ENCODE measurements at regions not wholly inside any gene's neighbourhood (a gene's known extent, or its start where the extent isn't known, plus 50 kb on each side); places are given as distances from the start of the nearest gene placed in this dataset.

DNA sequence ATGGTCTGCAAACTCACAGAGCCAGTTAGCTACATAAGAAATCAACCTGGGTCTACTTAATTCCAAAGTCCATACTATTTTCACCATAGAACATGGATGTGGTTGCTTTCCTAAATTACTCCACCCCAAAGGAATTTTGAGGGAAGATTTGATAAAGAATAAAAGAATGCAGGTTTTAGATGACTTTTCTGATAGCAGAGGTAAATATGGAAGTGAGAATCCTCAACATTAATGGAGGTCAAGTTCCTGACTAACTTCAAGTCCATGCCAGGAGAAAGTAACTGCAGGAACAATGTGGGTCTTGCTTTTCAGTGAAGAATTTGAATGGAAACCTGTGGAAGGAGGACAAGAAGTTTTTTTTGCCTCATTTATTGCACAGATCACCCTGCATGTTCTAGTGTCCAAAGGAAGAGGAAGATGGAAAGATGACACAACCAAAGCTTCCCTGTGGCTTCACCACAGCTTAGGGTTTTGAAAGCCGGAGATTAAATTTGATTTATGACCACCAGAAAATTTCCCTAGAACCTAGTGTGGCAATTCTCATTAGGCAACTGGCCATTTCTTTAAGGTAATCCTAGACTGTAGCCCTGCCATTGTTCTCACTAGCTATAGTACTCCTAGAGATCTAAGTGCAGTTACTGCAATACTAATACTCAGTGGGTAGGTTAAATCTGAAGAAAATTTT lies 429.7 kb downstream of the RAP2B start:
- intact Hi-C loops (cut with DNase I) = no loop called here
- no peaks in the 10 kb centered on the region for H3K9me3 ChIP-seq
- WGBS (ENCODE audit: insufficient coverage, low coverage, low lambda C conversion rate, missing lambda C conversion rate) = 69% methylated on average over 1 of the region's 1 CpG
- no peak overlapping the region for H3K4me3 ChIP-seq
- no peaks in the 10 kb centered on the region for H3K36me3 ChIP-seq
- DNase-seq (no peak), ATAC-seq (no peak)
- H3K27me3 ChIP-seq = no peaks in the 10 kb centered on the region
- no peak overlapping the region for H3K27ac ChIP-seq
- TF ChIP-seq POLR2A (IDR thresholded peaks at IDR 0.05) = no peak
- TF ChIP-seq, protein P1, sequence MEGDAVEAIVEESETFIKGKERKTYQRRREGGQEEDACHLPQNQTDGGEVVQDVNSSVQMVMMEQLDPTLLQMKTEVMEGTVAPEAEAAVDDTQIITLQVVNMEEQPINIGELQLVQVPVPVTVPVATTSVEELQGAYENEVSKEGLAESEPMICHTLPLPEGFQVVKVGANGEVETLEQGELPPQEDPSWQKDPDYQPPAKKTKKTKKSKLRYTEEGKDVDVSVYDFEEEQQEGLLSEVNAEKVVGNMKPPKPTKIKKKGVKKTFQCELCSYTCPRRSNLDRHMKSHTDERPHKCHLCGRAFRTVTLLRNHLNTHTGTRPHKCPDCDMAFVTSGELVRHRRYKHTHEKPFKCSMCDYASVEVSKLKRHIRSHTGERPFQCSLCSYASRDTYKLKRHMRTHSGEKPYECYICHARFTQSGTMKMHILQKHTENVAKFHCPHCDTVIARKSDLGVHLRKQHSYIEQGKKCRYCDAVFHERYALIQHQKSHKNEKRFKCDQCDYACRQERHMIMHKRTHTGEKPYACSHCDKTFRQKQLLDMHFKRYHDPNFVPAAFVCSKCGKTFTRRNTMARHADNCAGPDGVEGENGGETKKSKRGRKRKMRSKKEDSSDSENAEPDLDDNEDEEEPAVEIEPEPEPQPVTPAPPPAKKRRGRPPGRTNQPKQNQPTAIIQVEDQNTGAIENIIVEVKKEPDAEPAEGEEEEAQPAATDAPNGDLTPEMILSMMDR (IDR thresholded peaks at IDR 0.05) = no peak
- no peaks in the 10 kb centered on the region for H3K4me1 ChIP-seq

DNA sequence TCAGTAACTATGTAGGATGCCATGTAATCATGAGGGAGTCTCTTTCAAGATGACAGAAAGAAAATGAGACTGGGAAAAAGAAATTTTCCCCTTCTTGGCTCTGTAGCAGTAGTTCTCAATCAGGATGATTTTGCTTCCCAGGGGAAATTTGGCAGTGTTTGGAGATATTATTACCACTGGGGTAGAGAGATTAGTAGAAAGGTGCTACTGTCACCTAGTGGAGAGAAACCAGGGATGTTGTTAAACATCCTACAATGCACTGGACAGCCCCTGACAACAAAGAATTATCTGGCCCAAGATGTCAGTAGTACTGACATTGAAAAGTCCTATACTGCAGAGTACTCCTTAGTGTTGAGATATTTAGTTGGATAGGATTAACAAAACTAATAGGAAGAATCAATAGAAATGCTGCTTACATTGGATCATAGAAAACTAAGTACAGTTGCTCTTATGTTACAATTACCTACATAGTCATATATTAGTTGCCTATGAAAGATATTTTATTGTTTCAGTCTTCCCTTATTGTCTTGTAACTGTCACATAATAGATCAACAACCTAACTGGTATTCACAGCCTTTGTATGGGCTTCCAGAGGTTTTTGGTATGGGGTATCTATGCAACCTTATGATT lies 433.3 kb downstream of the RAP2B start:
- Histone ChIP-seq H3K27me3 (no peaks in the 10 kb centered on the region), H3K4me3 (no peak overlapping the region), H3K27ac (no peak overlapping the region), H3K36me3 (no peaks in the 10 kb centered on the region), H3K9me3 (no peaks in the 10 kb centered on the region), H3K4me1 (peaks cover 0 to 12% (median 2%) of the 10 kb centered on the region in 4 donors)
- DNase-seq (no peak), ATAC-seq (peak; percentile 49 to 64 (median 56))
- intact Hi-C loops (cut with DNase I) = no loop called here
- TF ChIP-seq, protein P1 (IDR thresholded peaks at IDR 0.05) = peak; percentile 39 to 62 (median 56)
- no peak for TF ChIP-seq POLR2A (IDR thresholded peaks at IDR 0.05)

DNA sequence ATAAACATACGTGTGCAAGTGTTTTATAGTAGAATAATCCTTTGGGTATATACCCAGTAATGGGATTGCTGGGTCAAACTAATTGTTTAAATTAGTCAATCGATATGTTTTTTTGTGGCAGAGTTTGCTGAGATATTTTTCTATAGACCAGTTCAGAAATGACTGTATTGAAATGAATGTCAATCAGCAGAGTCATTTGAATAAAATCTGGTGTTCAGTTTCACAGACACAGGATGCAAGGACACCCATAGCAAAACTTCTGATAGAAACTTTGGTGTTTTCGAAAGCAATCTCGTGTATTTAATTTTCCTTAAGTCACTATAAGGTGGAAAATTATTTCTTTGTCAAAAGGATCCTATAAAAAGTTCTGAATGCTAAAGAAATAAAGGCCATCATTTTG lies 434.4 kb downstream of the RAP2B start:
- intact Hi-C loops (cut with DNase I) = no loop called here
- peaks cover 0 to 23% (median 7%) of the 10 kb centered on the region in 4 donors for H3K4me1 ChIP-seq
- ATAC-seq = no peak
- no peaks in the 10 kb centered on the region for H3K27me3 ChIP-seq
- H3K9me3 ChIP-seq = no peaks in the 10 kb centered on the region
- no peak for DNase-seq
- H3K36me3 ChIP-seq = no peaks in the 10 kb centered on the region
- H3K4me3 ChIP-seq = no peak overlapping the region
- TF ChIP-seq POLR2A (IDR thresholded peaks at IDR 0.05) = no peak
- TF ChIP-seq, protein P1 (IDR thresholded peaks at IDR 0.05) = no peak
- H3K27ac ChIP-seq = no peak overlapping the region
- 71% methylated on average over 4 of the region's 4 CpGs for WGBS (ENCODE audit: insufficient coverage, low coverage, low lambda C conversion rate, missing lambda C conversion rate)

DNA sequence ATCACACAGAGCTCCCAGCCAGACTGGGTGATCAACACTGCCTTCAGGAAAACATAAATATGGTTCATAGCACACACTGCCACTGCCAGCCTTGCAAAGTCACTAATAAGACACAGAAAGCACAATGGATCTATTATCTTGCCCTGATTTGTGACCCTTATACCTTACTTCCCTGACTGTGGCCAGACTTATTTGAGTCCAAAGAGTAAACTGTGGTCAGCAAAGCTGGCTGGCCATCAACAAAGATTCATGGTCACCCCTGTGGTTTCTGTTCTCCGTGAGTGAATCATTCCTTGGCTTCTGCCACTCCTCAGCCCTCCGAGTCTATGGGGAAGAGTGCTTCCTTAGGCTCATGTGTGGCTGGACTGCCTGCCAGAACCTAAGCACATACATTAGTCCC lies 437.7 kb downstream of the RAP2B start:
- DNase-seq = peak; percentile 48 to 60 (median 57)
- H3K4me3 ChIP-seq = no peak overlapping the region
- H3K9me3 ChIP-seq = no peaks in the 10 kb centered on the region
- peak overlapping the region in 1 of 3 donors; percentile 3 for H3K27ac ChIP-seq
- ATAC-seq = peak; percentile 89 to 96 (median 92)
- intact Hi-C loops (cut with DNase I) = no loop called here
- WGBS (ENCODE audit: insufficient coverage, low coverage, low lambda C conversion rate, missing lambda C conversion rate) = no CpG with 5 or more reads among the region's 2 CpGs
- H3K36me3 ChIP-seq = no peaks in the 10 kb centered on the region
- H3K4me1 ChIP-seq = peaks cover 0 to 28% (median 10%) of the 10 kb centered on the region in 4 donors
- no peak for TF ChIP-seq POLR2A (IDR thresholded peaks at IDR 0.05)
- TF ChIP-seq, protein P1 (IDR thresholded peaks at IDR 0.05) = no peak
- no peaks in the 10 kb centered on the region for H3K27me3 ChIP-seq
